GM12878 (cell line): ENCODE measurements at regions not wholly inside any gene's neighbourhood (a gene's known extent, or its start where the extent isn't known, plus 50 kb on each side); places are given as distances from the start of the nearest gene placed in this dataset.

ENCODE experiments used
- BRCA1 ChIP-seq: IDR thresholded peaks from 2 replicates; pipeline ENCODE4 v1.6.1; 2011; ENCODE audit warnings: low read depth, low read length, improper control_type of control experiment
- E4F1 ChIP-seq: fragments of 450-650 bp; IDR thresholded peaks from 2 replicates; pipeline ENCODE4 v1.6.1; 2018; ENCODE audit warnings: borderline replicate concordance, mild to moderate bottlenecking; ENCODE audit not compliant: partially characterized antibody
- EGR1 ChIP-seq, 2 experiments: IDR thresholded peaks; 1 replicate in 1 of 2; 2 replicates in 1 of 2; pipeline ENCODE4 v1.6.1; 2011 to 2012; ENCODE audit warnings: low read depth in 2 of 2, low read length in 2 of 2, borderline replicate concordance in 1 of 2, mild to moderate bottlenecking in 1 of 2, moderate library complexity in 1 of 2
- HDGF ChIP-seq: fragments of 450-650 bp; IDR thresholded peaks from 2 replicates; pipeline ENCODE4 v1.6.1; 2016; ENCODE audit warnings: antibody characterized with exemption
- KLF5 ChIP-seq: fragments of 450-650 bp; IDR thresholded peaks from 2 replicates; pipeline ENCODE4 v1.6.1; 2014; ENCODE audit warnings: mild to moderate bottlenecking; ENCODE audit not compliant: partially characterized antibody
- PAX8 ChIP-seq: fragments of 450-650 bp; IDR thresholded peaks from 2 replicates; pipeline ENCODE4 v1.6.1; 2017; ENCODE audit warnings: mild to moderate bottlenecking, moderate library complexity
- POU2F2 ChIP-seq: IDR thresholded peaks from 3 replicates; pipeline ENCODE4 v1.6.1; 2011; ENCODE audit warnings: low read depth, mild to moderate bottlenecking, low read length, borderline replicate concordance
- RB1 ChIP-seq: fragments of 450-650 bp; formaldehyde crosslinking; IDR thresholded peaks from 2 replicates; pipeline ENCODE4 v1.6.1; 2017; ENCODE audit warnings: mild to moderate bottlenecking, borderline replicate concordance
- SIN3A ChIP-seq: IDR thresholded peaks from 2 replicates; pipeline ENCODE4 v1.6.1; 2012; ENCODE audit warnings: low read depth, low read length, improper control_type of control experiment
- SRF ChIP-seq, 2 experiments: IDR thresholded peaks; 2 replicates each; pipeline ENCODE4 v1.6.1; 2011; ENCODE audit warnings: low read depth in 2 of 2, low read length in 2 of 2, mild to moderate bottlenecking in 1 of 2, moderate library complexity in 1 of 2
- SUPT20H ChIP-seq: IDR thresholded peaks from 2 replicates; pipeline ENCODE4 v1.6.1; 2011; ENCODE audit warnings: low read depth, mild to moderate bottlenecking, low read length, moderate library complexity, borderline replicate concordance; ENCODE audit not compliant: control insufficient read depth
- ZNF592 ChIP-seq: fragments of 450-650 bp; IDR thresholded peaks from 2 replicates; pipeline ENCODE4 v1.6.1; 2017; ENCODE audit warnings: mild to moderate bottlenecking, moderate library complexity

GRCh38 chr3:176426371-176426770 is 770.9 kb downstream of the TBL1XR1 start (continued):
- no peak for TF ChIP-seq E4F1
- TF ChIP-seq EGR1 (IDR thresholded peaks at IDR 0.05; ENCODE audit: borderline replicate concordance in 1 of 2, low read depth in 2 of 2, low read length in 2 of 2): no peak
- TF ChIP-seq SRF (IDR thresholded peaks at IDR 0.05; ENCODE audit: low read depth in 2 of 2, low read length in 2 of 2): no peak
- TF ChIP-seq BRCA1: no peak
- no peak for TF ChIP-seq SIN3A
- TF ChIP-seq RB1: no peak
- no peak for TF ChIP-seq PAX8
- TF ChIP-seq HDGF: no peak
- no peak for TF ChIP-seq POU2F2
- TF ChIP-seq ZNF592: no peak
- TF ChIP-seq KLF5: no peak
- no peak for TF ChIP-seq SUPT20H
